Endothelial cell of umbilical vein (primary cell): ENCODE measurements at regions not wholly inside any gene's neighbourhood (a gene's known extent, or its start where the extent isn't known, plus 50 kb on each side); places are given as distances from the start of the nearest gene placed in this dataset.

Experiments used
- CTCF ChIP-seq, 2 donors: IDR thresholded peaks; 1 replicate in 1 of 2; 2 replicates in 1 of 2; pipeline ENCODE4 v1.5.1; 2011; ENCODE audit warnings: low read length in 2 of 2, mild to moderate bottlenecking in 2 of 2, moderate library complexity in 2 of 2, control low read depth in 1 of 2, inconsistent platforms in 1 of 2, low read depth in 1 of 2; ENCODE audit not compliant: insufficient read depth in 1 of 2; ENCODE audit errors: extremely low read depth in 1 of 2
- EZH2 ChIP-seq: IDR thresholded peaks from 2 replicates; pipeline ENCODE4 v1.6.1; 2012; ENCODE audit warnings: borderline replicate concordance, low read depth, mild to moderate bottlenecking, moderate library complexity, low read length, inconsistent platforms; ENCODE audit not compliant: severe bottlenecking
- MAX ChIP-seq: IDR thresholded peaks from 2 replicates; pipeline ENCODE4 v1.6.1; 2011; ENCODE audit not compliant: insufficient read depth, insufficient read length
- MYC ChIP-seq: IDR thresholded peaks from one replicate; pipeline ENCODE4 v1.6.1; 2011; ENCODE audit warnings: mild to moderate bottlenecking, low read depth, low read length
- POLR2A ChIP-seq: IDR thresholded peaks from 2 replicates; pipeline ENCODE4 v1.6.1; 2012; ENCODE audit warnings: low read depth, mild to moderate bottlenecking, control low read depth, low read length

- TF ChIP-seq MAX (no peak), POLR2A (no peak), CTCF (IDR thresholded peaks at IDR 0.05; ENCODE audit: extremely low read depth in 1 of 2, insufficient read depth in 1 of 2, low read depth in 1 of 2, low read length in 2 of 2) (no peak), MYC (no peak), EZH2 (no peak)
Measured at GRCh38 chr2:147002256-147002655, 842.6 kb upstream of the ACVR2A start.
